ENCODE measurements at regions not wholly inside any gene's neighbourhood (a gene's known extent, or its start where the extent isn't known, plus 50 kb on each side); places are given as distances from the start of the nearest gene placed in this dataset.

- TF ChIP-seq CTCF (conservative IDR thresholded peaks at IDR 0.05; ENCODE audit: low read depth, low read length) = no peak
- DNase-seq (ENCODE audit: low read depth) = no peak
- no peak overlapping the region for H3K4me3 ChIP-seq (ENCODE audit: low read depth, low read length)
These were observed 67.4 kb upstream of the ACVR2A start for GRCh38 chr2:147777394-147777793.

GRCh38 chr2:147774805-147775204 is 70.0 kb upstream of the ACVR2A start:
- DNase-seq (ENCODE audit: low read depth) = no peak
- no peak overlapping the region for H3K4me3 ChIP-seq (ENCODE audit: low read depth, low read length)
- no peak for TF ChIP-seq CTCF (conservative IDR thresholded peaks at IDR 0.05; ENCODE audit: low read depth, low read length)

- H3K4me3 ChIP-seq (ENCODE audit: low read depth, low read length) = no peak overlapping the region
- DNase-seq (ENCODE audit: low read depth) = no peak
- no peak for TF ChIP-seq CTCF (conservative IDR thresholded peaks at IDR 0.05; ENCODE audit: low read depth, low read length)
These were observed 71.3 kb upstream of the ACVR2A start for GRCh38 chr2:147773479-147773878.

- peak; percentile 33 for DNase-seq (ENCODE audit: low read depth)
- no peak for TF ChIP-seq CTCF (conservative IDR thresholded peaks at IDR 0.05; ENCODE audit: low read depth, low read length)
- H3K4me3 ChIP-seq (ENCODE audit: low read depth, low read length) = no peak overlapping the region
These were observed 72.0 kb upstream of the ACVR2A start for GRCh38 chr2:147772781-147773180.

- H3K4me3 ChIP-seq (ENCODE audit: low read depth, low read length) = no peak overlapping the region
- no peak for TF ChIP-seq CTCF (conservative IDR thresholded peaks at IDR 0.05; ENCODE audit: low read depth, low read length)
- DNase-seq (ENCODE audit: low read depth) = no peak
These were observed 81.0 kb upstream of the ACVR2A start for GRCh38 chr2:147763861-147764260.

- DNase-seq (ENCODE audit: low read depth) = no peak
- no peak overlapping the region for H3K4me3 ChIP-seq (ENCODE audit: low read depth, low read length)
- TF ChIP-seq CTCF (conservative IDR thresholded peaks at IDR 0.05; ENCODE audit: low read depth, low read length) = no peak
These were observed 83.8 kb upstream of the ACVR2A start for GRCh38 chr2:147760984-147761383.

- DNase-seq (ENCODE audit: low read depth) = no peak
- no peak for TF ChIP-seq CTCF (conservative IDR thresholded peaks at IDR 0.05; ENCODE audit: low read depth, low read length)
- H3K4me3 ChIP-seq (ENCODE audit: low read depth, low read length) = no peak overlapping the region
These were observed 85.3 kb upstream of the ACVR2A start for GRCh38 chr2:147759536-147759935.
